Right kidney (tissue), 1 donor: ENCODE measurements at regions not wholly inside any gene's neighbourhood (a gene's known extent, or its start where the extent isn't known, plus 50 kb on each side); places are given as distances from the start of the nearest gene placed in this dataset.

Experiments used
- DNase-seq: peaks from one replicate; pipeline ENCODE4 v3.0.0-alpha.2; 2016

DNA sequence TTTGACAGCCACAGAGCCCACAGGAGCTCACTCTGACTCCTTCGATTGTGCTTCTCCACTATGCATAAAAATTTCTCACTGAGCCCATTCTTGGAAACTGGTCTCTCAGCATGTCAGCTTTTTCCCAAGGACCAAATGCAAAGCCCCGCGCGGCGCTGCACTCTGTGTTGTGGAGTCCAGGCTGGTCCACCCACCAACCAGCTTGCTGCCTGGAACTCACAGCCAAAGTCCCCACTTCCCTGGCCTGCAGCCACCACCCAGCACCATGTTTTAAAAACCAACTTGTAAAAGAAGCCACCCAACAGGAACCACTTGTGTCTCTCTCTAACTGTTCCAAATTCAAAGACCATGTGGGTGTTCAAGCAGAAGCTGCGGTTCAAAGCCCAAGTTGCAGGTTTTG lies 124.4 kb downstream of the SPATA19 start:
- no peak for DNase-seq

DNA sequence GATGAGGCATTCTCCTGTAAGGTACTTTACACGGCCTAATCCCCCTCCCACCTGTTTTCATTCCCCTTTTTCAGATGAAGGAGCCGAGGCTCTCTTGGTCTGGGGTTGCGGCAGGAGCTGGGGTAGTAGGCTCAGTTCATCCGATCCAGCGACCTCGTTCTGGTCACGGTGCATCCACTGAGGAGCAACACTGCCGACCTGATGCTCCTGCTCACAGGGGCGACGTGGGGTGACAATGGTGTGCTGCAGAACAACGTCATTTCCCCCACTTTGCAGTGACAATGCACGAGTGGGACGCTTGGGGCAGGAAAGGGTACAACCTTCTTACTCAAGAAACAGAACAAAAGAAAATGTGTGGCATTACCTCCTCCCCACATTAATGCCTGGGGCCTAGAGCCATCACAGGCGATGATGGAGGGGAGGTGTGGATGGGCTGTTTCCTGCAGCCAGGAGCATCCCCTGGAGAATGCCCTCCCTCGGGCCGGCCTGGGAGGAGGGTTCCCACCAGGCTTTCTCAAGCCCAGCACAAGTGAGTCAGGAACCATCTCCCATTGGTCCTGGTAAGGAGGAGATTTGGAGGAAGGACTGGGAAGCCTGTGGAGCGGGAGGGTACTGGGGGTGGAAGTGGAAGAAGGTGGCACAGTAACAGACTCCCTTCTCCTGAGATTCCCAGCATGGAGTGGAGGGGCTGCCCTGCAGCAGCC lies 125.6 kb downstream of the SPATA19 start:
- no peak for DNase-seq

DNA sequence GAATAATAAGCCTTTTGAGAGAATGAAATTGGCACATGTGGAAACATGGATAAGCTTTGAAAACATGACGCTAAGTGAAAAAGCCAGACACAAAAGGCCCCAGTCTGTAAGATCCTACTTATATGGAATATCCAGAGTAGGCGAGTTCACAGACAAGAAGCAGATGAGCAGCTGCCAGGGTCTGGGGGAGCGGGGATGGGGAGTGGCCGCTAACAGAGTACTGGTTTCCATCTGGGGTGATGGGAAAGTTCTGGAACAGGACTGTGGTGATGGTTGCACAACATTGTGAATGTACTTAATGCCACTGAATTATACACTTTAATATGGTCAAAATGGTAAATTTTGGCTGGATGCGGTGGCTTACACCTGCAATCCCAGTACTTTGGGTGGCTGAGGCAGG lies 126.5 kb downstream of the SPATA19 start:
- DNase-seq = no peak

GRCh38 chr11:133718238-133718637 lies 127.1 kb downstream of the SPATA19 start:
- DNase-seq = no peak

DNA sequence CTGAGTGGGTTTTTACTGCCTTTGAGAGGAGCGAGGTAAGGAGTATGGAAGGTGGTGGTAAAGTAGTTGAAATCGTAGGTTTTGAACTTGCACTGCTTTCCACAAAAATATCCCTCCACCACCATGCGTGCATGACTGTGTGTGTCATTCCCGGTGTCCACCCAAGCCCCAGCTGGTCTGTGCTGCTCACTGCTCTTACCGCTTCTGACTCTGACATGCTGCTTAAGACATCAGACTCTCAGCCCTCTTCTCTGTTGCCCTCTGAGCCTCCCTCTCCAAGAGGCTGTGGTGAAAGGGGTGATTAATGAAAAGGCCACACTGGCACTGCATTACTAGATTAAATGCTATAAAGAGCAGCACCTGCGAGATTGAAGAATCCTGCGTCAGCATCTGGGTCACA lies 128.7 kb downstream of the SPATA19 start:
- no peak for DNase-seq

DNA sequence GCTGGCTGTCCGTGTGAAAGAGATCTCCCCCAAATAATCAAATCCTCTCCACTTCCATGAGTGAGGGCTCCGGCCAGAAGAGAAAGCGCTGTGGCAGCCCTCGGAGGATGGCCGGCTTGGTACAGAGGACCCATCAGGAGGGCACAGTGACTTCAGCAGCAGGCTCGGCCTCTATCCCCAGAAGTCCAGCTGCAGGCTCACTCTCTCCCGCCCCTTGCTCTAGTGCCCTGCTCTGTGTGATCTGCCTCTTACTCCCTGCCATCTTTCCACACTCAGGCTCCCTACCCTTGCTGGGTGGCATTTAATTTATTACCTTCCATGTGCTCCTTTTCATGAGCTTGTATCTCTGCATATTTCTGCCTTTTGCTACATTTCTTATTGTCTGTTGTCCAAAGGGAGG lies 129.7 kb downstream of the SPATA19 start:
- no peak for DNase-seq

GRCh38 chr11:133714471-133715375 lies 130.6 kb downstream of the SPATA19 start:
- no peak for DNase-seq

DNA sequence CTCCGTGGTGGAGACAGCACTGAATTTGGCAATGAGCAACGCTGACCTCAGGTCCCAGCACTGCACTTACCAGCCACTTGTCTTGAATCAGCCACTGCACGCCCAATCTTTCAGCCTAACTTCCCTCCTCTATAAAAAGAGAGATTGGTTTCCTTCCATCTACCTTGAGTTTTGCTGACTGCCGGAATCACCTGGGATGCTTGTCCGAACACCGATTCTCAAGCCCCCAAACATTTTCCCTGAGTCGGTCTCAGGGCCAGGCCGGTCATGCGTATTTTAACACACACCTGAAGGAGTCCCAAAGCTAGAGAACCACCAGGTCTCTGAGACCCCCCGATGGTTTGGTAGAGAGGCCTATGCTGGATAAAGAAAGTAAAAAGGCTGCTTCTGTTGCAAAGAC lies 131.5 kb downstream of the SPATA19 start:
- DNase-seq = no peak

DNA sequence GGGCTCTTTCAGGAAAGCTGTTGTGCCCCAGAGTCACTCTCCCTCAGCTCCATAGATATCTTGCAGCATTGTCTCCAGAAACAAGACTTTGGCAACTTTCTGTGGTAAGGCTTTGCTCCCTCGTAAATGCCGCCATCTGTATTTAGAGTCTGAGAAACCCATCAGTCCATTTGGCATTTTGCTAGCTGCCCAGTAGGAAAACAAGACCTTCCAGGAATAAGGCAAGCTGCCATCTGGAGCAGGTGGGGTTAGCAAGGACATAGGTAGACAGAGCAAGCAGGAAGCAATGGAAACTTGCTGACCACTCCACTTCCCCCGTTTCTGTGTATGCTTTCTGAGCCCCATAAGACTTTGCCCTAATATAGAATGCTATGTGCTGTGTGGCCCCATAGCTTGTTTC lies 131.9 kb downstream of the SPATA19 start:
- no peak for DNase-seq

GRCh38 chr11:133712051-133712560 lies 133.2 kb downstream of the SPATA19 start:
- peak; percentile 16 for DNase-seq

GRCh38 chr11:133711545-133711944 lies 133.8 kb downstream of the SPATA19 start:
- peak; percentile 16 for DNase-seq

DNA sequence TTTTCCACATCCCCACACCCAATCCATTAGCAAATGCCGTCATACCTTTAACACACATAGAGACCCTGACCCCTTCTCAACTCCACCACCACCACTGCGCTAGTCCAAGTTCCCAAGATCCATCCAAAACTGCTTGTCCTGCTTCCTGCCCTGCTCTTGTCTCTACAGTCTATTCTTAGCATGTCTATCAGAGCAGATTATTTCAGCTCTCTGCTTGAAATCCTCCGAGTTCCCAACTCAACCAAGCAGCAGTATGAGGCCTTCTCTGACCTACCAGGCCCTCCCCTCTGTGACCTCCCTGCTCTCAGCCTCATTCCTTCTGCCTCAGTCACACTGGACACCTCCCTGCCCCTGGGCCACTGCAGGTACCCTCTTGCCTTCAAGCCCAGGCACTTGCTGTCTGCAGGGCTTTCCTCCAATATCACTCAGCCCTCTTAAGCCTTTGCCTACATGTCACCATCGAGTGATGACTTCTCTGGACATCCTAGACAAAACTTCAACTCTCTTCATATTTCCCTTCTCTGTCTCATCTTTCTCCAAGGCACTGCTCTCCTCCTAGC lies 134.6 kb downstream of the SPATA19 start:
- no peak for DNase-seq

DNA sequence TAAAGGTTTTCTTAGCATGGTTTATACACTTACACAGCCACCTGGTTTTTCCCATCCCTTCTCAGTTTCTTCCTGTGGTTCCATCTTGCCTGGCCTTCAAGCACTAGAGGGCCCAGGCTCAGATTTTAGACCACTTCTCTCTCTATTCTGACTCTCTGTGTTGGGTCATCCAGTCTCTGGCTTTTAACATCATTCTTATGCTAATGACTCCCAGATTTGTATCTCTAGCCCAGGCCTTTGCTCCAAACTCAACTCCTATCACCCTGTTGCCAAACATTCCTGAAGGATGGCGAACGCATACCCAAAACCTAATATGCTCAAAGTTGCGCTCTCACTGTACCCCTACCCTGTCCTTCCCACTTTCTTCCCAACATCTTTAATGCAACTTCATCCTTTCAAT lies 135.1 kb downstream of the SPATA19 start:
- DNase-seq = no peak

DNA sequence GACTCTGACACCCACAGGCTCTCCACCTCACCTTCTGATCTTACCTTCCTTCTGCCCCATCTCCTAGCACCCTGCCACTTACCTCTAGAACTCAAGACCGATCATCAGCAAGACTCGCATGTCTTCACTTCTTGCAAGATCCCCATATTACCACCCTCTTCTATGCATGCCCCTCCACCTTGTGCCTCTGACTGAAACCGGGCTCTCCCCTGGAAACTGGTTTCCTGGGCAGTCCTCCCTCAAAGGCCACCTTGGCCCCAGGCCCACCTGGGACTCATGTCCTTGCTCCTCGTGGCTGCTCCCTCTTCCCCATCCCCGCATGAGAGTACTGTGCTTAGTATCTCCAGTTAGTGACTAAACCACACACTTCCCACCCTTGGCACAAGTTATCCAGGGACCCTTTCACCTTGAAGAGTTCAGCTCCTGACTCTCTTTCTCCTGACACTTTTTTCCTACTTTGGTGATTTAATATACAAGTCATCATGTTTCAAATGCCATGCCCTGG lies 136.7 kb downstream of the SPATA19 start:
- no peak for DNase-seq

DNA sequence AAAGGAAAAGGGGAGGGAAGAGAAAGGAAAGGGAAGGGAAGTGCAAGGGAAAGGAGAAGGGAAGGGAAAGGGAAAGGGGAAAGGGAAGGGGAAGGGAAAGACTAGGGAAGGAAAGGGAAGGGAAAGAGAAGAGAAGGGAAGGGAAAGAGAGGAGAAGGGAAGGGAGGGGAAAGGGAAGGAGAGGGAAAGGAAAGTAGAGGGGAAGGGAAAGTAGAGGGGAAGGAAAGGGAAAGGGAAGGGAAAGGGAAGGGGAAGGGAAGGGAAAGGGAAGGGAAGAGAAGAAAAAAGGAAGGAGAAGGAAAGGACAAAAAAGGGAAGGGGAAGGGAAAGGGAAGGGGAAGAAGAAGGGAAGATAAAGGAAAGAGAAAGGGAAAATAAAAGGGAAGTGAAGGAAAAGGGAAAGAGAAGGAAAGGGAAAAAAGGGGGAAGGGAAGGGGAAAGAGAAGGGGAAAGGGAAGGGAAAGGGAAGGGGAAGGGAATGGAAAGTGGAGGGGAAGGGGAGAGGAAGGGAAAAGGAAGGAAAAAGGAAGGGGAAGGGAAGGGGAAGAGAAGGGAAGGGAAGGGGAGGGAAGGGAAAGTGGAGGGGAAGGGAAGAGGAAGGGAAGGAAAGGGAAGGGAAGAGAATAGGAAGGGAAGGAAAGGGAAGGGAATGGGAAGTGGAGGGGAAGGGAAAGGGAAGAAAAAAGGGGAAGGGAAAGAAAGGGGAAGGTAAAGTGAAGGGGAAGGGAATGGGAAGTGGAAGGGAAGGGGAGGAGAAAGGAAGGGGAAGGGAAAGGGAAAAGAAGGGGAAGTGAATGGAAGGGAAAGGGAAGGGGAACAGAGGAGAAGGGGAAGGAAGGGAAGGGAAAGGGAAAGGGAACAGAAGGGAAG lies 138.2 kb downstream of the SPATA19 start:
- DNase-seq = no peak

DNA sequence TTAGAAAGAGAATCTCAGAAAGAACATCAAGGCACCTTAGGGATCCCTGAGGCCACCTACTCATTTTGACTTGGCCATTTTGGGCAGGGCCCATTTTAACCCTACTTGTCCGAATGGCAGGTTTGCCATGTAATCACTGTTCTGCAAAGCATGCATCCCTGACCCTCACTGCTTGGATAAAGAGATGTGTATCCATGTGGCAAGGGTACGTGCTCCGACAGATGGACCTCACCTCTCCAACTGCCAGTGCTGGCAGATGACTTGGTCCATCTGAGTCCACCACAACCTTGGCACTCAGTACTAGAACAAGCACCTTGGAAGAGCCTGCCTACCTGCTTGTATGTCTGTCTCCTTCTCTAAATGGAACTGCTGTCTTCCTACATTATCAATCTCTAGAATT lies 139.4 kb downstream of the SPATA19 start:
- no peak for DNase-seq

DNA sequence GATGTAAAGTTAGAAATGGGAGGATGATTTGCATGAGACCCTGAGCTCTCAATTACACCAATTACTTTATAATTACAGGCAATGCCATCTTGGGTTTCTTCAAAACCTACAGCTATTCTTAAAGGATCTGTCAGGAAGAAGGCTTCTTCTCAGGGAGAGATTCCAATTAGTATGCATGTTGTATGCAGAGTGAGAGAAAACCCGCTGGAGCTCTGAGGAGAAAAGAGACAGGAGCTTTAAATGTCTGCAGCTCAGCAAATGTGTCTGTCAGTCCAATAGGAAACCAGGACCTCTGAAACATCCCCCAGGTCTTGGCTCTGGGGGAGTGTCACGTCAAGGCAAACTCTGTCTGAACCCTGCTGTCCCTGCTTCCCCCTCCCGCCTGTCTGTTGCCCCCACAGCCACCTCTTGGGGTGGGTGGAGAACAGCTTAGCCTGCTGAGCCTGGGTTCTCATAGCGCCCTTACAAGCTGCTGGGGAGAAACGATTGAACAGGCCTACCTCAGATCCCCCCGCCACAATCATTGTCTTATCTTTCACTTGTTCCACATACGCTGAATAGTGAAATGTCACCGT lies 140.2 kb downstream of the SPATA19 start:
- no peak for DNase-seq

GRCh38 chr11:133699071-133699470 lies 146.2 kb downstream of the SPATA19 start:
- DNase-seq = no peak

DNA sequence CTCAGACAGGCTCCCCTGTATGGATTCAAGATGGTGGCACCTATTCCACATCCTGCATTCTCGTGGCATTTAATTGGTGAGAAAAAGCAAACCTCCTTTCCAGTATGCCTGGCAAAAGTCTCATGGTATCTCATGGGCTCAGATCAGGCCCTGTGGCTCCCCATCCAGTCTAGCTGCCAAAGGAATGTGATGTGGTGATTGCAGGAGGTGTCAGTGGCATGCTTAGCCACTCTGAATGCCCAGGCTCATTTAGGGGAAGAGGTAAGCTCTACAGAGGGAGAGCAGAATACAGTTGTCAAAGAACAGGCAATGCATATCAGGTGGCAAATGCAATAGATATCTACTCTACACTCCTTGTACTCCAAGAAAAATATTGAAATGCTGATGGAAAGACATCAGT lies 146.7 kb downstream of the SPATA19 start:
- DNase-seq = no peak

GRCh38 chr11:133697603-133698180 lies 147.6 kb downstream of the SPATA19 start:
- no peak for DNase-seq

- no peak for DNase-seq
Observed at GRCh38 chr11:133697161-133697560, 148.2 kb downstream of the SPATA19 start.
